ENCODE measurements at regions not wholly inside any gene's neighbourhood (a gene's known extent, or its start where the extent isn't known, plus 50 kb on each side); places are given as distances from the start of the nearest gene placed in this dataset.

DNA sequence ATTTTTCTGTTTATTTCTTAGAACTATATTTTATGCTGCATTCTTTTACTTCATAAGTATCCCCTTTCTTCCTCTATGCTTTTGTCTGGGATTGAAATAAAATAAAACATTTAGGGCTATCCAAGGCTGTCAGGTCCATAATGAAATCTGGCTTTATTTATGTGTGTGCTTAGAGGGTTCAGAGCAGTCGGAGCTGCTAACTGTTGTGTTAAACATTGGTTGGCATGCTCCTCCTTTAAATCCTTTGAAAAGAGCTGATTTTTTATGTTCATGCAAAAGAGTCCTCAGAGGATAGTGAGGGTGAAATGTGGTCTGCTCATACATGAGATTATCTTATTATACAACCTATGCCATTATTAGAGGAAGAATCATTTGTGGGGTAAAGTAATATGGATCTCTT is 322.3 kb upstream of the E2F7 start:
- Histone ChIP-seq H3K27ac (no peak overlapping the region), H3K27me3 (replicated peaks; ENCODE audit: insufficient read depth) (no peaks in the 10 kb centered on the region)

DNA sequence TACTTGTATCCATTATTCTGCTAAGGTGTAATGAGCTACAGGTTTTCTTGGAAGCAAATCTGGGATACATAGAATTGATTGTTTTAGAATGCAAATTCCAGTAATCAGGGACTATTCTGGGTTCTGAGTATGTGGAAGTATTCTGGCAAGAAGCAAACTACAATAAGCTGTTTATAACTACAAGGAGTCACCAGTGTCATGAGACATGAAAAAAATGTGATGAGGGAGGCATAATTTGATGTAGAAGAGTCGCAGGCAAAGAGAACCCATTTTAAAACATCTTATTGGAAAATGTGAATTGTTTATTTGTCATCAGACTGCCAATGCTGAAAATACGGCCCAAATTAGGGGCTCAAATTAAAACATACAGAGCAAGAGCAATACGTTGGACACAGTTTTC is 321.8 kb upstream of the E2F7 start:
- TF ChIP-seq, protein P1, sequence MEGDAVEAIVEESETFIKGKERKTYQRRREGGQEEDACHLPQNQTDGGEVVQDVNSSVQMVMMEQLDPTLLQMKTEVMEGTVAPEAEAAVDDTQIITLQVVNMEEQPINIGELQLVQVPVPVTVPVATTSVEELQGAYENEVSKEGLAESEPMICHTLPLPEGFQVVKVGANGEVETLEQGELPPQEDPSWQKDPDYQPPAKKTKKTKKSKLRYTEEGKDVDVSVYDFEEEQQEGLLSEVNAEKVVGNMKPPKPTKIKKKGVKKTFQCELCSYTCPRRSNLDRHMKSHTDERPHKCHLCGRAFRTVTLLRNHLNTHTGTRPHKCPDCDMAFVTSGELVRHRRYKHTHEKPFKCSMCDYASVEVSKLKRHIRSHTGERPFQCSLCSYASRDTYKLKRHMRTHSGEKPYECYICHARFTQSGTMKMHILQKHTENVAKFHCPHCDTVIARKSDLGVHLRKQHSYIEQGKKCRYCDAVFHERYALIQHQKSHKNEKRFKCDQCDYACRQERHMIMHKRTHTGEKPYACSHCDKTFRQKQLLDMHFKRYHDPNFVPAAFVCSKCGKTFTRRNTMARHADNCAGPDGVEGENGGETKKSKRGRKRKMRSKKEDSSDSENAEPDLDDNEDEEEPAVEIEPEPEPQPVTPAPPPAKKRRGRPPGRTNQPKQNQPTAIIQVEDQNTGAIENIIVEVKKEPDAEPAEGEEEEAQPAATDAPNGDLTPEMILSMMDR (IDR thresholded peaks at IDR 0.05): no peak
- H3K36me3 ChIP-seq: no peaks in the 10 kb centered on the region
- no peak overlapping the region for H3K4me3 ChIP-seq
- H3K27me3 ChIP-seq (replicated peaks; ENCODE audit: insufficient read depth): no peaks in the 10 kb centered on the region
- no peaks in the 10 kb centered on the region for H3K9me3 ChIP-seq
- no peak for ATAC-seq (ENCODE audit: insufficient number of reproducible peaks, low FRiP score, low read depth)
- no peak for DNase-seq (ENCODE audit: low spot score)
- no peak overlapping the region for H3K27ac ChIP-seq
- no peaks in the 10 kb centered on the region for H3K4me1 ChIP-seq (ENCODE audit: control insufficient read depth in 1 of 2, low read depth in 2 of 2)

More for the DNA sequence above, 322.3 kb upstream of the E2F7 start:
- TF ChIP-seq, protein P1 (IDR thresholded peaks at IDR 0.05): no peak
- no peaks in the 10 kb centered on the region for H3K4me1 ChIP-seq (ENCODE audit: control insufficient read depth in 1 of 2, low read depth in 2 of 2)
- H3K9me3 ChIP-seq: no peaks in the 10 kb centered on the region
- no peak for ATAC-seq (ENCODE audit: insufficient number of reproducible peaks, low FRiP score, low read depth)
- H3K36me3 ChIP-seq: no peaks in the 10 kb centered on the region
- no peak for DNase-seq (ENCODE audit: low spot score)
- no peak overlapping the region for H3K4me3 ChIP-seq

DNA sequence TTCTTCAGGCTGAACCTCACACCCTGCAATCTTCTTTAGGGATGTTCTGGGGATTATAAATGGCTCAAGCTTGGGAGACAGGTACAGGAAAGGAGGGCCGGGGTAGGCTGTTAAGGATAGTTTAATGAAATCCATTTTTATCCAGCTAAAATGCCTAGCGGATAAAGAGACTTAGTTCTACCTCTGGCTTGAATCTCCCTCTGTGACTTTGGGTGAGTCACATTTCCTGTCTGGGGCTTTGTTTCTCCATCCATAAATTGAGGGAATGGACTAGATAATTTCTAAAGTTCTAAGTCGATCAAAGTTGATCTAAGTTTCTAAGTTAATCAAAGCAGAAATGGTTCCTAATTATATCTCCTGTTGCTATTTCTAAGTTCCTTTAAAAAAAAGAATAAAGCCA is 319.6 kb upstream of the E2F7 start:
- H3K36me3 ChIP-seq: no peaks in the 10 kb centered on the region
- H3K27ac ChIP-seq: no peak overlapping the region
- no peaks in the 10 kb centered on the region for H3K9me3 ChIP-seq
- no peak overlapping the region for H3K4me3 ChIP-seq
- no peaks in the 10 kb centered on the region for H3K4me1 ChIP-seq (ENCODE audit: control insufficient read depth in 1 of 2, low read depth in 2 of 2)
- ATAC-seq (ENCODE audit: insufficient number of reproducible peaks, low FRiP score, low read depth): no peak
- H3K27me3 ChIP-seq (replicated peaks; ENCODE audit: insufficient read depth): no peaks in the 10 kb centered on the region
- DNase-seq (ENCODE audit: low spot score): no peak
- TF ChIP-seq, protein P1 (IDR thresholded peaks at IDR 0.05): no peak

DNA sequence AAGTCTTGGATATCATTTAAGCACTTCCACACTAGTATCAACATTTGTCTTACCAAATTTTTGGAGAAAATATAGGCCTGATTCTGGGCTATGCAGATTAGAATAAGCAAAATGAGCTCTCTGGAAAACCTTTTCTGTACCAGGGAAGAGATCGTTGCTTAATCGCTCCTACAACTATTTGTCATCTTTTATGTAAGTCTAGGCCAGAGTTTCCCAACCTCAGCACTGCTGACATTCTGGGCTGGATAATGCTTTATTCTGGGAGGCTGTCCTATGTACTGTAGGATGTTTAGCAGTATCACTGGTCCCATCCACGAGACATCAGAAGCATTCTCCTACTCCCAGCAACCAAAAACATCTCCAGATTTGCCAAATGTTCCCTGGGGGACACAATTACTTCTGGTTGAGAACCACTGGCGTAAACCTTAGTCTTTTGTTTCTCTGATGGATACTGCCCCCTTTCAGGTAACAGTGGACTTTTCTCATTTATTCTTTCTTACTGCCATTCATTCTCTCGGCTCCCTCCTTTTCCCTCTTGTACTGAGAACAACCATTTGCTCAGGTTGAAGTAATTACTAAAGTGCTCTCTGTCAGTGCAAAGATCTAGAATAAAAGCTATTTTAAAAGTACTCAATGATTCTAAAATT is 316.9 kb upstream of the E2F7 start:
- DNase-seq (ENCODE audit: low spot score) (no peak), ATAC-seq (ENCODE audit: insufficient number of reproducible peaks, low FRiP score, low read depth) (no peak)
- Histone ChIP-seq H3K36me3 (no peaks in the 10 kb centered on the region), H3K9me3 (no peaks in the 10 kb centered on the region), H3K4me3 (no peak overlapping the region), H3K27me3 (replicated peaks; ENCODE audit: insufficient read depth) (no peaks in the 10 kb centered on the region), H3K27ac (no peak overlapping the region), H3K4me1 (ENCODE audit: control insufficient read depth in 1 of 2, low read depth in 2 of 2) (no peaks in the 10 kb centered on the region)
- TF ChIP-seq, protein P1 (IDR thresholded peaks at IDR 0.05): no peak

DNA sequence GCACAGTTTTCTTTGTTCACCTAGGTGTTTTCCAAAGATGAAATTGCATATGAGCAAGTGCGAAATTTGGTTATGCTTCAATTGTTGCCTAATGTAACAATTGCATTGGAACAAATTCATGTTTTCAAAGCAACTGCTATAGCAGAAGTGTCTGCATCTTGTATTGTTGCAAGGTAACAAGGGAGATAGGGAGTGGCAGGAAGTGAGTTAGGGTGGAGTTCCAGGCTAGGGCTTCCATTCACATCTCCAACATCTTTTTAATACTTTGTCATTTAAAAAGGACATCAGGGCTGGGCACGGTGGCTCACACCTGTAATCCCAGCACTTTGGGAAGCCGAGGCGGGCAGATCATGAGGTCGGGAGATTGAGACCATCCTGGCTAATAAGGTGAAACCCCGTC is 312.3 kb upstream of the E2F7 start:
- TF ChIP-seq, protein P1 (IDR thresholded peaks at IDR 0.05): no peak
- DNase-seq (ENCODE audit: low spot score): no peak
- H3K4me3 ChIP-seq: no peak overlapping the region
- no peaks in the 10 kb centered on the region for H3K9me3 ChIP-seq
- no peak for ATAC-seq (ENCODE audit: insufficient number of reproducible peaks, low FRiP score, low read depth)
- H3K27ac ChIP-seq: no peak overlapping the region
- H3K4me1 ChIP-seq (ENCODE audit: control insufficient read depth in 1 of 2, low read depth in 2 of 2): no peaks in the 10 kb centered on the region
- no peaks in the 10 kb centered on the region for H3K36me3 ChIP-seq
- H3K27me3 ChIP-seq (replicated peaks; ENCODE audit: insufficient read depth): no peaks in the 10 kb centered on the region
